Adrenal gland (tissue), 9 donors: ENCODE measurements at regions not wholly inside any gene's neighbourhood (a gene's known extent, or its start where the extent isn't known, plus 50 kb on each side); places are given as distances from the start of the nearest gene placed in this dataset.

ENCODE experiments used
- DNase-seq, 7 donors: peaks; one replicate each; pipeline ENCODE4 v3.0.0-alpha.2; 2019 to 2020
- H3K27ac ChIP-seq, 5 donors: fragments of 200-600 bp; sonication (generic) in 4 of 5; 1 replicate in 3 of 5; 2 replicates in 2 of 5; pipeline versions ENCODE4 v1.5.1 to v1.8.0; 2016 to 2020; ENCODE audit warnings: mild to moderate bottlenecking in 1 of 5
- H3K27me3 ChIP-seq: fragments of 200-600 bp; 2 replicates; pipeline ENCODE4 v1.8.0; 2021
- H3K36me3 ChIP-seq, 2 donors: fragments of 200-600 bp; replicated peaks in 1 of 2; 1 replicate in 1 of 2; 2 replicates in 1 of 2; pipeline versions ENCODE4 v1.5.1 to v1.8.0; 2018 to 2022
- H3K4me1 ChIP-seq, 2 donors: fragments of 200-600 bp; replicated peaks in 1 of 2; 1 replicate in 1 of 2; 2 replicates in 1 of 2; pipeline versions ENCODE4 v1.5.1 to v1.8.0; 2018 to 2021
- H3K4me3 ChIP-seq, 4 donors: fragments of 200-600 bp; sonication (generic) in 3 of 4; one replicate each; pipeline ENCODE4 v1.5.1; 2016 to 2018
- H3K9me3 ChIP-seq, 3 donors: fragments of 200-600 bp; sonication (generic) in 1 of 3; replicated peaks in 1 of 3; 1 replicate in 2 of 3; 2 replicates in 1 of 3; pipeline versions ENCODE4 v1.5.1 to v1.8.0; 2016 to 2021
- POLR2A ChIP-seq, 2 donors: fragments of 450-650 bp; IDR thresholded peaks; one replicate each; pipeline ENCODE4 v1.6.1; 2017; ENCODE audit warnings: antibody characterized with exemption in 2 of 2, mild to moderate bottlenecking in 2 of 2, moderate library complexity in 1 of 2
- WGBS, 4 donors: extraction: QIAGEN DNeasy Blood & Tissue Kit in 2 of 4; methylation state at CpG; one replicate each; pipeline versions ENCODE4 v1.1.5 to v1.1.7; 2013 to 2017; 5-methylcytosine and 5-hydroxymethylcytosine counted together
- intact Hi-C, 2 donors: fragments of 100-400 bp; cut with DNase I; formaldehyde crosslinking; loops; one replicate each; pipeline versions ENCODE4 v1.14.1 to v1.15.0; 2022 to 2023
- TF ChIP-seq, protein P1 (sequence below), 6 experiments: fragments of 450-650 bp in 4 of 6; fragments of 200-600 bp in 2 of 6; sonication (generic) in 1 of 6; IDR thresholded peaks; 1 replicate in 5 of 6; 2 replicates in 1 of 6; pipeline versions ENCODE4 v1.5.1 to v1.8.0; 2016 to 2021; ENCODE audit warnings: antibody characterized with exemption in 6 of 6, mild to moderate bottlenecking in 2 of 6, moderate library complexity in 1 of 6
- donor health status: healthy with polysubstance abuse.
- donor health status: Bipolar disorder and iron deficiency.
- donor health status: DM: yes; HTN: yes; CAD: no.
- donor health status: DM: no; HTN: no; CAD: no.
- donor health status: DM: no; HTN: no; CAD: no.

DNA sequence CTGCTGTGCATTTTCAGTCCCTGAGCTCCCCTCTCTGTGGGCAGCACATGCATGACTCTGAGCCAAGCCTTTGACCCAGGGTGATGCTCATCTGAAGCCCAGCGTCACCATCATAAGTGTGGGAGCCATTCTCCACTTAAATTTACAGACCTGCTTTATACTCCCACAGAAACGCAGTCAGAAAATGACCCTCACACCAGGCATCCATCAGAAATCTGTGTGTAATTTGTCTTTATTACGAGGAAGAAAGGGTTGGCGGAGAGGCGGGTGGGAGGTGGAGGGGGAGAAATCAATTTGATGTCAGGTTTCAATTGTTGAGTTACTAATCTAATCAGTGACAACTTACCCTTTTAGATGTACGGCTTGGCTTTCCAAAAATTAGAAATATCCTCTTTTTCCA lies 353.6 kb downstream of the MAFB start:
- Histone ChIP-seq H3K9me3 (no peaks in the 10 kb centered on the region), H3K27me3 (no peaks in the 10 kb centered on the region), H3K4me3 (no peak overlapping the region), H3K36me3 (no peaks in the 10 kb centered on the region), H3K4me1 (no peaks in the 10 kb centered on the region), H3K27ac (no peak overlapping the region)
- 87 to 92% (median 88%) methylated on average over 6 of the region's 6 CpGs for WGBS, 4 donors
- DNase-seq = no peak
- intact Hi-C loops = no loop called here
- no peak for TF ChIP-seq POLR2A (IDR thresholded peaks at IDR 0.05)
- TF ChIP-seq, protein P1, sequence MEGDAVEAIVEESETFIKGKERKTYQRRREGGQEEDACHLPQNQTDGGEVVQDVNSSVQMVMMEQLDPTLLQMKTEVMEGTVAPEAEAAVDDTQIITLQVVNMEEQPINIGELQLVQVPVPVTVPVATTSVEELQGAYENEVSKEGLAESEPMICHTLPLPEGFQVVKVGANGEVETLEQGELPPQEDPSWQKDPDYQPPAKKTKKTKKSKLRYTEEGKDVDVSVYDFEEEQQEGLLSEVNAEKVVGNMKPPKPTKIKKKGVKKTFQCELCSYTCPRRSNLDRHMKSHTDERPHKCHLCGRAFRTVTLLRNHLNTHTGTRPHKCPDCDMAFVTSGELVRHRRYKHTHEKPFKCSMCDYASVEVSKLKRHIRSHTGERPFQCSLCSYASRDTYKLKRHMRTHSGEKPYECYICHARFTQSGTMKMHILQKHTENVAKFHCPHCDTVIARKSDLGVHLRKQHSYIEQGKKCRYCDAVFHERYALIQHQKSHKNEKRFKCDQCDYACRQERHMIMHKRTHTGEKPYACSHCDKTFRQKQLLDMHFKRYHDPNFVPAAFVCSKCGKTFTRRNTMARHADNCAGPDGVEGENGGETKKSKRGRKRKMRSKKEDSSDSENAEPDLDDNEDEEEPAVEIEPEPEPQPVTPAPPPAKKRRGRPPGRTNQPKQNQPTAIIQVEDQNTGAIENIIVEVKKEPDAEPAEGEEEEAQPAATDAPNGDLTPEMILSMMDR (IDR thresholded peaks at IDR 0.05) = no peak

DNA sequence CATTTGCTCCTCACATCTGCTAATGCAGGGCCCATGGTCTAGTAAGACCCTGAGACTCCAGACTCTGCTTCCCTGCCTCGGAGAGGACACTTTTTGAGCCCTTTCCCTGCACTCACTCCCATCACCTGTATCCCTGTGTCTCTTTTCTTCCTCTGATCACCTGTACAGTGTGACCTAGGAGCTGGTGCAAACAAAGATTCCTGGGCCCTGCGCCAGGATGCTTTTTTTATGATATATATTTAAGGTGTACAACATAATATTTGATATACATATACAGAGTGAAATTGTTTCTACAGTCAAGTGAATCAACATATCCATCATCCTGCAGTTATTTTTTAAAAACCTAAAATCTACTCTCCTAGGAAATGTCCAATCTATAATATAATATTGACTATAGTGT lies 355.4 kb downstream of the MAFB start:
- DNase-seq = no peak
- Histone ChIP-seq H3K4me1 (no peaks in the 10 kb centered on the region), H3K27ac (no peak overlapping the region), H3K4me3 (no peak overlapping the region), H3K9me3 (no peaks in the 10 kb centered on the region), H3K27me3 (no peaks in the 10 kb centered on the region), H3K36me3 (no peaks in the 10 kb centered on the region)
- intact Hi-C loops = no loop called here
- WGBS, 4 donors = 87 to 91% (median 90%) methylated on average over 2 of the region's 2 CpGs
- no peak for TF ChIP-seq POLR2A (IDR thresholded peaks at IDR 0.05)
- TF ChIP-seq, protein P1 (IDR thresholded peaks at IDR 0.05) = no peak

DNA sequence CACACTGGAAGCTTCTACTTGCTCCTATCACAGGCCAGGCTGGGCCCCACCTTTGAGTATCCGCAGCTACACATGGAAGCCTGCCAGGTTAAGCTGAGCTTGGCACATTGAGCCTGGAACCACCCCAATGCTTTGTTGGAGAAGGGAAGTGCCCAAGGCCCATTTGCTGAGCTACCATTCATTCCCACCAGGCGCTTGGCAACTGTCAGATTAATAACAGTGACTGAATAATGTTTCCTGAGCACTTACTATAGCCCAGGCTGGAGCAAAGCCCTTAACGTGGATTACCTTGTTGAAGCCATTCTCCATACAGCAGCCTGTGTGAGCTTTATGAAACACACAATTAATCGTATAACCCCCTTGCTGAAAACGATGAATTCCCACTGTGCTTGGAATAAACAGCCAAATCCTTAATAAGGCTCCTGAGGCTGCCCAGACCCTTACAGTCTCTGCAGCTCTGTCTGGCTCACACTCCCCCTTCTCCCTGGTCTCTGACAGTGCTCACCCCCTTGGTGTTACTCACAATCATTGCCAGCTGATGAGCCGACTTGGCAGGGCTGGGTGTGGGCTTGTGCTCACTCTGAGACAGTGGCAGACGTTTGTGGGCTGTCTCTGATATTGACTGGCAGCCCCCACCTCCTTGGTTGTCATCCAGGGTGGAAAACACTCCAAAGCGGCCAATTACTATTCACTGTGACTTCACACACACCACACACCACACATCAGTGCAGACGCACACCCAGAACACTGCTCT lies 357.1 kb downstream of the MAFB start:
- peak in 4 of 7 donors; percentile 18 to 56 (median 34) for DNase-seq
- no peak for TF ChIP-seq POLR2A (IDR thresholded peaks at IDR 0.05)
- TF ChIP-seq, protein P1 (IDR thresholded peaks at IDR 0.05) = no peak
- H3K27me3 ChIP-seq = no peaks in the 10 kb centered on the region
- intact Hi-C loops = no loop called here
- H3K36me3 ChIP-seq = no peaks in the 10 kb centered on the region
- no peak overlapping the region for H3K4me3 ChIP-seq
- 75 to 90% (median 84%) methylated on average over 7 to 9 of the region's 9 CpGs for whole genome bisulfite sequencing, 4 donors
- H3K27ac ChIP-seq = no peak overlapping the region
- no peaks in the 10 kb centered on the region for H3K9me3 ChIP-seq
- H3K4me1 ChIP-seq = no peaks in the 10 kb centered on the region

DNA sequence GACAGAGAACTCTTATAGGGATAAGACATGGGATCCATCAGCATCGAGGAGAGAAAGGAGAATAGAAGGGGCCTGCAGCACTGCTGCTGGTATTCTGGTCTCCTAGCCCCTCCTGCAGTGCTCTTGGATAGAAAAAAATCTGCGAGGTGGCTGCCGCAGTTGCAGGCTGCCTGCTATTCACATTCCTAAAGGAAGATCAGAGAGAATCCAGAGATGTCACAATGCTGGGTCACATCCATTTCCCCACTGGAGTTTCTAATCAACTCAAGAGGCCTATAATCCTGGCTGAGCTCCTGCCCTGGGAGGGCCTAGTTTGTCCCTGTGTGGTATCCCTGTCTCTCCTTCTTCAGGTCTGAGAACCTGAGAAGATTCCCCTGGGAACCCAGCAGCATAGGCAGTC lies 357.8 kb downstream of the MAFB start:
- no peak overlapping the region for H3K27ac ChIP-seq
- DNase-seq = no peak
- H3K36me3 ChIP-seq = no peaks in the 10 kb centered on the region
- no peaks in the 10 kb centered on the region for H3K9me3 ChIP-seq
- H3K27me3 ChIP-seq = no peaks in the 10 kb centered on the region
- WGBS, 4 donors = 78 to 89% (median 88%) methylated on average over 3 of the region's 3 CpGs
- TF ChIP-seq, protein P1 (IDR thresholded peaks at IDR 0.05) = no peak
- TF ChIP-seq POLR2A (IDR thresholded peaks at IDR 0.05) = no peak
- intact Hi-C loops = no loop called here
- no peaks in the 10 kb centered on the region for H3K4me1 ChIP-seq
- H3K4me3 ChIP-seq = no peak overlapping the region
